SIG-M5 treated with dmso at 0.1 percent for 504 hours (cell line): ENCODE measurements at regions not wholly inside any gene's neighbourhood (a gene's known extent, or its start where the extent isn't known, plus 50 kb on each side); places are given as distances from the start of the nearest gene placed in this dataset.
"Not testable (repeated sequence)": the region's sequence is repeated elsewhere in the genome, so short reads cannot be mapped to it uniquely, and the experiment has no call there.

Experiments
- DNase-seq: peaks from one replicate; lab custom pipeline; 2025; ENCODE audit not compliant: unreplicated experiment; lab: John Stamatoyannopoulos, UW

- no peak for DNase-seq
Observed at GRCh38 chr1:116292929-116293725, 79.9 kb upstream of the ATP1A1 start.

- no peak for DNase-seq
Observed at GRCh38 chr1:116297495-116298212, 75.4 kb upstream of the ATP1A1 start.

- not testable (repeated sequence) for DNase-seq
Observed at GRCh38 chr1:116298213-116298579, 74.8 kb upstream of the ATP1A1 start.

- DNase-seq: no peak
Observed at GRCh38 chr1:116298746-116299145, 74.3 kb upstream of the ATP1A1 start.

GRCh38 chr1:116299248-116299647 is 73.8 kb upstream of the ATP1A1 start:
- DNase-seq: no peak

- DNase-seq: no peak
Observed at GRCh38 chr1:116302281-116302680, 70.8 kb upstream of the ATP1A1 start.

GRCh38 chr1:116306102-116306501 is 66.9 kb upstream of the ATP1A1 start:
- DNase-seq: no peak

- DNase-seq: no peak
Observed at GRCh38 chr1:116306840-116307442, 66.1 kb upstream of the ATP1A1 start.

GRCh38 chr1:116308276-116308675 is 64.8 kb upstream of the ATP1A1 start:
- DNase-seq: peak; percentile 31

- DNase-seq: no peak
Observed at GRCh38 chr1:116309090-116309870, 63.8 kb upstream of the ATP1A1 start.

GRCh38 chr1:116310180-116310579 is 62.9 kb upstream of the ATP1A1 start:
- no peak for DNase-seq

- no peak for DNase-seq
Observed at GRCh38 chr1:116311193-116311592, 61.9 kb upstream of the ATP1A1 start.

- peak; percentile 67 for DNase-seq
Observed at GRCh38 chr1:116311756-116312680, 61.0 kb upstream of the ATP1A1 start.

- no peak for DNase-seq
Observed at GRCh38 chr1:116312681-116313069, 60.4 kb upstream of the ATP1A1 start.

GRCh38 chr1:116313776-116314175 is 59.3 kb upstream of the ATP1A1 start:
- no peak for DNase-seq

GRCh38 chr1:116314305-116314919 is 58.6 kb upstream of the ATP1A1 start:
- DNase-seq: no peak

- DNase-seq: no peak
Observed at GRCh38 chr1:116316373-116316772, 56.7 kb upstream of the ATP1A1 start.

GRCh38 chr1:116318897-116319296 is 54.1 kb upstream of the ATP1A1 start:
- DNase-seq: no peak

- no peak for DNase-seq
Observed at GRCh38 chr1:116320874-116321273, 52.2 kb upstream of the ATP1A1 start.

GRCh38 chr1:116321766-116322175 is 51.3 kb upstream of the ATP1A1 start:
- DNase-seq: no peak
